ENCODE measurements at regions not wholly inside any gene's neighbourhood (a gene's known extent, or its start where the extent isn't known, plus 50 kb on each side); places are given as distances from the start of the nearest gene placed in this dataset.

DNA sequence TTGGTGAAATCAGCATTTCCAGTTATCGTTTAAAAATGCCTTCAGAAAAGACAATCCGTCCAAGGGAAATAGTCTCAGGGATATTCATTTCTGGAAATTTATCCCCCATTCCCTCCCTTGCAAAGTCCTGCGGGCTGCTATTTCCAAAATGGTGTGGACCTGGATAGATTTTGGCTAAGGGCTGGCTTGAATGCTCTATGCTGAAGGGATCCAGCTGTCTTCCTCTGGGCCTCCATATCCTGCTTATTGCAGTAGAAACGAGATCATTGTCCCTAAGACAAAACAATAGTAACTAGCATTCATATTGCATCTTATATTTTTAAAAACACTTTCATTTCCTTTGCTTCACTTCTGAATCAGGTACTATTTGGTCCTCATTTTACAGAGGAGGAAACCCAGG, 129.9 kb downstream of the ANKRD60 start:
- TF ChIP-seq, protein P1, sequence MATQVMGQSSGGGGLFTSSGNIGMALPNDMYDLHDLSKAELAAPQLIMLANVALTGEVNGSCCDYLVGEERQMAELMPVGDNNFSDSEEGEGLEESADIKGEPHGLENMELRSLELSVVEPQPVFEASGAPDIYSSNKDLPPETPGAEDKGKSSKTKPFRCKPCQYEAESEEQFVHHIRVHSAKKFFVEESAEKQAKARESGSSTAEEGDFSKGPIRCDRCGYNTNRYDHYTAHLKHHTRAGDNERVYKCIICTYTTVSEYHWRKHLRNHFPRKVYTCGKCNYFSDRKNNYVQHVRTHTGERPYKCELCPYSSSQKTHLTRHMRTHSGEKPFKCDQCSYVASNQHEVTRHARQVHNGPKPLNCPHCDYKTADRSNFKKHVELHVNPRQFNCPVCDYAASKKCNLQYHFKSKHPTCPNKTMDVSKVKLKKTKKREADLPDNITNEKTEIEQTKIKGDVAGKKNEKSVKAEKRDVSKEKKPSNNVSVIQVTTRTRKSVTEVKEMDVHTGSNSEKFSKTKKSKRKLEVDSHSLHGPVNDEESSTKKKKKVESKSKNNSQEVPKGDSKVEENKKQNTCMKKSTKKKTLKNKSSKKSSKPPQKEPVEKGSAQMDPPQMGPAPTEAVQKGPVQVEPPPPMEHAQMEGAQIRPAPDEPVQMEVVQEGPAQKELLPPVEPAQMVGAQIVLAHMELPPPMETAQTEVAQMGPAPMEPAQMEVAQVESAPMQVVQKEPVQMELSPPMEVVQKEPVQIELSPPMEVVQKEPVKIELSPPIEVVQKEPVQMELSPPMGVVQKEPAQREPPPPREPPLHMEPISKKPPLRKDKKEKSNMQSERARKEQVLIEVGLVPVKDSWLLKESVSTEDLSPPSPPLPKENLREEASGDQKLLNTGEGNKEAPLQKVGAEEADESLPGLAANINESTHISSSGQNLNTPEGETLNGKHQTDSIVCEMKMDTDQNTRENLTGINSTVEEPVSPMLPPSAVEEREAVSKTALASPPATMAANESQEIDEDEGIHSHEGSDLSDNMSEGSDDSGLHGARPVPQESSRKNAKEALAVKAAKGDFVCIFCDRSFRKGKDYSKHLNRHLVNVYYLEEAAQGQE (IDR thresholded peaks at IDR 0.05; ENCODE audit: low read depth, low read length), result no peak
- no peak for TF ChIP-seq SREBF2 (IDR thresholded peaks at IDR 0.05; ENCODE audit: low read length)
- TF ChIP-seq FOS (IDR thresholded peaks at IDR 0.05; ENCODE audit: borderline replicate concordance, extremely low read depth, insufficient read length), result no peak
- TF ChIP-seq, protein P2, sequence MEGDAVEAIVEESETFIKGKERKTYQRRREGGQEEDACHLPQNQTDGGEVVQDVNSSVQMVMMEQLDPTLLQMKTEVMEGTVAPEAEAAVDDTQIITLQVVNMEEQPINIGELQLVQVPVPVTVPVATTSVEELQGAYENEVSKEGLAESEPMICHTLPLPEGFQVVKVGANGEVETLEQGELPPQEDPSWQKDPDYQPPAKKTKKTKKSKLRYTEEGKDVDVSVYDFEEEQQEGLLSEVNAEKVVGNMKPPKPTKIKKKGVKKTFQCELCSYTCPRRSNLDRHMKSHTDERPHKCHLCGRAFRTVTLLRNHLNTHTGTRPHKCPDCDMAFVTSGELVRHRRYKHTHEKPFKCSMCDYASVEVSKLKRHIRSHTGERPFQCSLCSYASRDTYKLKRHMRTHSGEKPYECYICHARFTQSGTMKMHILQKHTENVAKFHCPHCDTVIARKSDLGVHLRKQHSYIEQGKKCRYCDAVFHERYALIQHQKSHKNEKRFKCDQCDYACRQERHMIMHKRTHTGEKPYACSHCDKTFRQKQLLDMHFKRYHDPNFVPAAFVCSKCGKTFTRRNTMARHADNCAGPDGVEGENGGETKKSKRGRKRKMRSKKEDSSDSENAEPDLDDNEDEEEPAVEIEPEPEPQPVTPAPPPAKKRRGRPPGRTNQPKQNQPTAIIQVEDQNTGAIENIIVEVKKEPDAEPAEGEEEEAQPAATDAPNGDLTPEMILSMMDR (IDR thresholded peaks at IDR 0.05 in 2 of 3, conservative IDR thresholded peaks at IDR 0.05 in 1 of 3; ENCODE audit: control insufficient read depth in 2 of 3, extremely low read depth in 1 of 3, insufficient read depth in 1 of 3, low read depth in 3 of 3, low read length in 3 of 3), result no peak
- no peak for TF ChIP-seq CBFB (IDR thresholded peaks at IDR 0.05; ENCODE audit: low read depth)
- TF ChIP-seq POLR2AphosphoS5 (IDR thresholded peaks at IDR 0.05; ENCODE audit: low read length), result no peak
- no peak for TF ChIP-seq POLR2A (IDR thresholded peaks at IDR 0.05; ENCODE audit: low read depth, low read length)
- no peak for TF ChIP-seq SMAD1 (IDR thresholded peaks at IDR 0.05; ENCODE audit: low read depth, partially characterized antibody)
- no peak for TF ChIP-seq BHLHE40 (IDR thresholded peaks at IDR 0.05; ENCODE audit: borderline replicate concordance in 1 of 2, low read depth in 2 of 2, low read length in 1 of 2)
- TF ChIP-seq HDAC2 (IDR thresholded peaks at IDR 0.05), result no peak
- no peak for TF ChIP-seq BMI1 (IDR thresholded peaks at IDR 0.05; ENCODE audit: borderline replicate concordance)
- no peak for TF ChIP-seq ESRRA (IDR thresholded peaks at IDR 0.05; ENCODE audit: low read length)
- TF ChIP-seq TCF12 (IDR thresholded peaks at IDR 0.05; ENCODE audit: low read depth, low read length), result no peak
- no peak for TF ChIP-seq RAD21 (IDR thresholded peaks at IDR 0.05; ENCODE audit: insufficient read depth, low read depth, low read length)

Data from GM12878 (cell line).